Activated naive CD4-positive, alpha-beta T cell treated with anti-CD3 and anti-CD28 coated beads, Interleukin-2, amount 50 U/mL, for 24 hours (primary cell): ENCODE measurements at regions not wholly inside any gene's neighbourhood (a gene's known extent, or its start where the extent isn't known, plus 50 kb on each side); places are given as distances from the start of the nearest gene placed in this dataset.

Source experiments
- H3K27ac Mint-ChIP-seq: one replicate; pipeline ENCODE4 v1.8.0; 2021; ENCODE audit warnings: mild to moderate bottlenecking, mixed read lengths
- H3K27me3 Mint-ChIP-seq: one replicate; pipeline ENCODE4 v1.8.0; 2021; ENCODE audit warnings: mixed read lengths
- H3K36me3 Mint-ChIP-seq: one replicate; pipeline ENCODE4 v1.8.0; 2021; ENCODE audit warnings: mixed read lengths
- H3K4me1 Mint-ChIP-seq: one replicate; pipeline ENCODE4 v1.8.0; 2021; ENCODE audit warnings: mixed read lengths
- H3K4me3 Mint-ChIP-seq: one replicate; pipeline ENCODE4 v1.8.0; 2021; ENCODE audit warnings: mild to moderate bottlenecking, mixed read lengths
- H3K9me3 Mint-ChIP-seq: one replicate; pipeline ENCODE4 v1.8.0; 2021; ENCODE audit warnings: mixed read lengths

GRCh38 chr5:175798626-175799025 lies 72.8 kb upstream of the CPLX2 start:
- no peak overlapping the region for H3K4me3 Mint-ChIP-seq
- peaks cover 56% of the 10 kb centered on the region for H3K27me3 Mint-ChIP-seq
- H3K4me1 Mint-ChIP-seq = peaks cover 13% of the 10 kb centered on the region
- H3K9me3 Mint-ChIP-seq = peaks cover 5% of the 10 kb centered on the region
- H3K36me3 Mint-ChIP-seq = peaks cover 2% of the 10 kb centered on the region
- H3K27ac Mint-ChIP-seq = no peak overlapping the region

GRCh38 chr5:175800656-175801081 lies 70.7 kb upstream of the CPLX2 start:
- Mint-ChIP-seq H3K4me3 (no peak overlapping the region), H3K4me1 (peaks cover 13% of the 10 kb centered on the region), H3K9me3 (peaks cover 4% of the 10 kb centered on the region), H3K27me3 (peaks cover 43% of the 10 kb centered on the region), H3K36me3 (no peaks in the 10 kb centered on the region), H3K27ac (no peak overlapping the region)

- H3K4me1 Mint-ChIP-seq = peaks cover 8% of the 10 kb centered on the region
- no peak overlapping the region for H3K4me3 Mint-ChIP-seq
- no peaks in the 10 kb centered on the region for H3K9me3 Mint-ChIP-seq
- no peaks in the 10 kb centered on the region for H3K36me3 Mint-ChIP-seq
- no peak overlapping the region for H3K27ac Mint-ChIP-seq
- peaks cover 42% of the 10 kb centered on the region for H3K27me3 Mint-ChIP-seq
Measured at GRCh38 chr5:175802361-175802760, 69.0 kb upstream of the CPLX2 start.

GRCh38 chr5:175803254-175803653 lies 68.1 kb upstream of the CPLX2 start:
- H3K27ac Mint-ChIP-seq = no peak overlapping the region
- H3K4me1 Mint-ChIP-seq = no peaks in the 10 kb centered on the region
- H3K36me3 Mint-ChIP-seq = no peaks in the 10 kb centered on the region
- H3K27me3 Mint-ChIP-seq = peaks cover 40% of the 10 kb centered on the region
- H3K9me3 Mint-ChIP-seq = no peaks in the 10 kb centered on the region
- H3K4me3 Mint-ChIP-seq = no peak overlapping the region

- peaks cover 39% of the 10 kb centered on the region for H3K27me3 Mint-ChIP-seq
- no peak overlapping the region for H3K4me3 Mint-ChIP-seq
- H3K36me3 Mint-ChIP-seq = no peaks in the 10 kb centered on the region
- no peaks in the 10 kb centered on the region for H3K4me1 Mint-ChIP-seq
- no peak overlapping the region for H3K27ac Mint-ChIP-seq
- H3K9me3 Mint-ChIP-seq = no peaks in the 10 kb centered on the region
Measured at GRCh38 chr5:175803736-175804454, 67.5 kb upstream of the CPLX2 start.

- Mint-ChIP-seq H3K4me3 (no peak overlapping the region), H3K9me3 (no peaks in the 10 kb centered on the region), H3K36me3 (no peaks in the 10 kb centered on the region), H3K4me1 (no peaks in the 10 kb centered on the region), H3K27ac (no peak overlapping the region), H3K27me3 (peaks cover 32% of the 10 kb centered on the region)
Measured at GRCh38 chr5:175805256-175806011, 65.9 kb upstream of the CPLX2 start.

- Mint-ChIP-seq H3K36me3 (no peaks in the 10 kb centered on the region), H3K4me1 (no peaks in the 10 kb centered on the region), H3K27me3 (peaks cover 19% of the 10 kb centered on the region), H3K9me3 (no peaks in the 10 kb centered on the region), H3K27ac (no peak overlapping the region), H3K4me3 (no peak overlapping the region)
Measured at GRCh38 chr5:175808711-175809110, 62.7 kb upstream of the CPLX2 start.

GRCh38 chr5:175809531-175810121 lies 61.8 kb upstream of the CPLX2 start:
- Mint-ChIP-seq H3K36me3 (no peaks in the 10 kb centered on the region), H3K4me3 (no peak overlapping the region), H3K9me3 (no peaks in the 10 kb centered on the region), H3K27ac (no peak overlapping the region), H3K27me3 (peaks cover 17% of the 10 kb centered on the region), H3K4me1 (no peaks in the 10 kb centered on the region)

- H3K27ac Mint-ChIP-seq = no peak overlapping the region
- H3K9me3 Mint-ChIP-seq = no peaks in the 10 kb centered on the region
- H3K36me3 Mint-ChIP-seq = no peaks in the 10 kb centered on the region
Measured at GRCh38 chr5:175810457-175810856, 60.9 kb upstream of the CPLX2 start.

GRCh38 chr5:175811589-175811988 lies 59.8 kb upstream of the CPLX2 start:
- Mint-ChIP-seq H3K27ac (no peak overlapping the region), H3K36me3 (no peaks in the 10 kb centered on the region), H3K4me1 (no peaks in the 10 kb centered on the region), H3K9me3 (no peaks in the 10 kb centered on the region), H3K27me3 (peaks cover 13% of the 10 kb centered on the region), H3K4me3 (no peak overlapping the region)

More at GRCh38 chr5:175810457-175810856, 60.9 kb upstream of the CPLX2 start:
- no peak overlapping the region for H3K4me3 Mint-ChIP-seq
- H3K27me3 Mint-ChIP-seq = peaks cover 15% of the 10 kb centered on the region
- H3K4me1 Mint-ChIP-seq = no peaks in the 10 kb centered on the region

GRCh38 chr5:175813943-175814630 lies 57.3 kb upstream of the CPLX2 start:
- Mint-ChIP-seq H3K4me1 (no peaks in the 10 kb centered on the region), H3K27me3 (peaks cover 2% of the 10 kb centered on the region), H3K4me3 (no peak overlapping the region), H3K9me3 (no peaks in the 10 kb centered on the region), H3K36me3 (no peaks in the 10 kb centered on the region), H3K27ac (no peak overlapping the region)

- H3K4me1 Mint-ChIP-seq = no peaks in the 10 kb centered on the region
- no peak overlapping the region for H3K4me3 Mint-ChIP-seq
- H3K27ac Mint-ChIP-seq = no peak overlapping the region
- no peaks in the 10 kb centered on the region for H3K36me3 Mint-ChIP-seq
- no peaks in the 10 kb centered on the region for H3K9me3 Mint-ChIP-seq
- peaks cover 2% of the 10 kb centered on the region for H3K27me3 Mint-ChIP-seq
Measured at GRCh38 chr5:175814691-175815090, 56.7 kb upstream of the CPLX2 start.

GRCh38 chr5:175815126-175815913 lies 56.1 kb upstream of the CPLX2 start:
- Mint-ChIP-seq H3K36me3 (no peaks in the 10 kb centered on the region), H3K4me1 (no peaks in the 10 kb centered on the region), H3K27ac (no peak overlapping the region), H3K9me3 (no peaks in the 10 kb centered on the region), H3K4me3 (no peak overlapping the region), H3K27me3 (peaks cover 2% of the 10 kb centered on the region)

- no peaks in the 10 kb centered on the region for H3K9me3 Mint-ChIP-seq
Measured at GRCh38 chr5:175816348-175816747, 55.0 kb upstream of the CPLX2 start.

GRCh38 chr5:175819090-175819425 lies 52.3 kb upstream of the CPLX2 start:
- Mint-ChIP-seq H3K4me1 (peaks cover 5% of the 10 kb centered on the region), H3K27ac (no peak overlapping the region)

More at GRCh38 chr5:175816348-175816747, 55.0 kb upstream of the CPLX2 start:
- Mint-ChIP-seq H3K4me1 (no peaks in the 10 kb centered on the region), H3K36me3 (no peaks in the 10 kb centered on the region), H3K27me3 (peaks cover 5% of the 10 kb centered on the region), H3K4me3 (no peak overlapping the region), H3K27ac (no peak overlapping the region)

More at GRCh38 chr5:175819090-175819425, 52.3 kb upstream of the CPLX2 start:
- Mint-ChIP-seq H3K27me3 (peaks cover 13% of the 10 kb centered on the region), H3K36me3 (no peaks in the 10 kb centered on the region), H3K4me3 (no peak overlapping the region), H3K9me3 (no peaks in the 10 kb centered on the region)
